ENCODE measurements at regions not wholly inside any gene's neighbourhood (a gene's known extent, or its start where the extent isn't known, plus 50 kb on each side); places are given as distances from the start of the nearest gene placed in this dataset.

- no peak for TF ChIP-seq CTCF (IDR thresholded peaks at IDR 0.05 in 2 of 3, conservative IDR thresholded peaks at IDR 0.05 in 1 of 3; ENCODE audit: borderline replicate concordance in 1 of 3, insufficient read depth in 1 of 3, low read depth in 2 of 3, low read length in 2 of 3)
- TF ChIP-seq POLR2A (IDR thresholded peaks at IDR 0.05; ENCODE audit: borderline replicate concordance, extremely low read depth, insufficient read depth, insufficient read length): no peak
- TF ChIP-seq JUND (IDR thresholded peaks at IDR 0.05): no peak
- TF ChIP-seq YY1 (IDR thresholded peaks at IDR 0.05; ENCODE audit: extremely low read depth, insufficient replicate concordance, low read depth, low read length): no peak
- no peak for TF ChIP-seq ZFX (IDR thresholded peaks at IDR 0.05)
- TF ChIP-seq POLR2AphosphoS5 (IDR thresholded peaks at IDR 0.05; ENCODE audit: low read depth, low read length): no peak
Observed at GRCh38 chr11:112871909-112872500, 89.2 kb upstream of the NCAM1 start.

Data from HCT116 (cell line).